ENCODE measurements at regions not wholly inside any gene's neighbourhood (a gene's known extent, or its start where the extent isn't known, plus 50 kb on each side); places are given as distances from the start of the nearest gene placed in this dataset.

DNA sequence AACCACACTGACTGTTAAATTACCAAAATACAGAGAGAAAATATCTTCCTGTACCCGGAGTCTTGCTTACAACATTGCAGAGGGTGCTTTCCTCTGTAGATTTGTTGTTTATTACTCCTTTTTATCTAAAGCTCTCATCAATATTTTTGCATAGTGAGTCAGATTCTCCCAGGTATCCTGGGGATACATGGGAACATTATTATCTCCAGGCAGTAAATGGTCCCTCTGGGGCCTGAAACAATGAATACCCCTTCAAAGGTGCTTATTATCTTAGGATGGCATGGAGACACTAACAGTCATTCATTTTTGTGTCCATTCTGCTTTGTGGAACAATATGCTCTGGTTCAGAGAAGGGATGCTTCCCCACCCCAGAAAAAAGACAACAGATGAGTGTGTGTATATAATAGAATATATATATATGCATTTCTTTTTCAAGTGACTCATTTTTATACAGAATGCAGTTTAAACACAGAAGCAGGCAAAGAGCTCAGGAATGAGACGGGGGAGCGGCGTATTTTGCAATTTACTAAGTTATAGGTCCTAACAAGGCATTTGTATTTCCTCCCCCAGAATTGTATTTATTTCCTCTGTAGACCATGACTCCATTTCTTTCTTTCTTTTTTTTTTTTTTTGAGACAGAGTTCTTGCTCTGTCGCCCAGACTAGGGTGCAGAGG is 424.8 kb upstream of the ZEB2 start (continued):
- TF ChIP-seq CTCF (IDR thresholded peaks at IDR 0.05 in 2 of 3, conservative IDR thresholded peaks at IDR 0.05 in 1 of 3; ENCODE audit: borderline replicate concordance in 1 of 3, insufficient read depth in 1 of 3, low read depth in 2 of 3, low read length in 2 of 3) (no peak), EZH2 (IDR thresholded peaks at IDR 0.05) (no peak), ZBTB33 (IDR thresholded peaks at IDR 0.05; ENCODE audit: extremely low read depth, insufficient replicate concordance, low read length) (no peak), MAX (IDR thresholded peaks at IDR 0.05) (no peak)

GRCh38 chr2:144943986-144944385 is 424.1 kb upstream of the ZEB2 start:
- Histone ChIP-seq H3K9ac (ENCODE audit: low read length) (no peak overlapping the region), H3K4me3 (replicated peaks in 1 of 2; ENCODE audit: low read depth in 1 of 2, low read length in 2 of 2) (no peak overlapping the region), H4K20me1 (ENCODE audit: insufficient read depth) (no peaks in the 10 kb centered on the region), H3K79me2 (ENCODE audit: insufficient read depth, low read length) (no peaks in the 10 kb centered on the region), H3K4me2 (ENCODE audit: low read length) (no peak overlapping the region), H3K4me1 (ENCODE audit: control insufficient read depth in 1 of 2, insufficient read depth in 2 of 2, low read length in 2 of 2) (peaks cover 0 to 4% of the 10 kb centered on the region in 2 experiments; a peak in 1 of 4 replicates), H3K27ac (ENCODE audit: low read depth, low read length) (no peak overlapping the region), H3K9me2 (ENCODE audit: insufficient read depth) (no peaks in the 10 kb centered on the region), H2AFZ (ENCODE audit: low read depth, low read length, poor library complexity, severe bottlenecking) (no peak overlapping the region), H3K27me3 (ENCODE audit: insufficient read depth, low read length) (no peaks in the 10 kb centered on the region), H3K9me3 (ENCODE audit: control insufficient read depth in 1 of 2, insufficient read depth in 1 of 2, low read depth in 1 of 2, low read length in 2 of 2) (no peaks in the 10 kb centered on the region), H3K36me3 (ENCODE audit: control insufficient read depth in 1 of 2, insufficient read depth in 2 of 2, low read length in 2 of 2) (no peaks in the 10 kb centered on the region)
- BruUV-seq (replicated peaks) = no TSS peak
- ChIA-PET RAD21 (ENCODE audit: low non-redundant PET in 1 of 2, low total read pairs in 2 of 2, uncharacterized antibody in 2 of 2, unreplicated experiment in 2 of 2) (no interaction called here), POLR2A (no interaction called here), CTCF (no interaction called here)
- no peak for TF ChIP-seq MAX (IDR thresholded peaks at IDR 0.05)
- no peak for TF ChIP-seq YY1 (IDR thresholded peaks at IDR 0.05; ENCODE audit: extremely low read depth, insufficient replicate concordance, low read depth, low read length)
- no peak for TF ChIP-seq POLR2A (IDR thresholded peaks at IDR 0.05; ENCODE audit: borderline replicate concordance, extremely low read depth, insufficient read depth, insufficient read length)
- TF ChIP-seq CEBPB (IDR thresholded peaks at IDR 0.05; ENCODE audit: low read depth) = no peak
- TF ChIP-seq FOSL1 (IDR thresholded peaks at IDR 0.05; ENCODE audit: low read depth) = no peak
- TF ChIP-seq JUND (IDR thresholded peaks at IDR 0.05) = no peak
- no peak for TF ChIP-seq ELF1 (IDR thresholded peaks at IDR 0.05; ENCODE audit: borderline replicate concordance, low read depth)
- no peak for TF ChIP-seq TCF7L2 (IDR thresholded peaks at IDR 0.05; ENCODE audit: borderline replicate concordance, extremely low read depth, insufficient read depth, insufficient read length)
- TF ChIP-seq EZH2phosphoT487 (IDR thresholded peaks at IDR 0.05; ENCODE audit: borderline replicate concordance) = no peak
- no peak for TF ChIP-seq ZNF274 (IDR thresholded peaks at IDR 0.05; ENCODE audit: low read depth, low read length)
- TF ChIP-seq ZBTB33 (IDR thresholded peaks at IDR 0.05; ENCODE audit: extremely low read depth, insufficient replicate concordance, low read length) = no peak
- DNase-seq (ENCODE audit: low read depth, low spot score) (no peak), ATAC-seq (no peak)
- intact Hi-C loops (cut with micrococcal nuclease) = no loop called here
